ENCODE measurements at regions not wholly inside any gene's neighbourhood (a gene's known extent, or its start where the extent isn't known, plus 50 kb on each side); places are given as distances from the start of the nearest gene placed in this dataset.

DNA sequence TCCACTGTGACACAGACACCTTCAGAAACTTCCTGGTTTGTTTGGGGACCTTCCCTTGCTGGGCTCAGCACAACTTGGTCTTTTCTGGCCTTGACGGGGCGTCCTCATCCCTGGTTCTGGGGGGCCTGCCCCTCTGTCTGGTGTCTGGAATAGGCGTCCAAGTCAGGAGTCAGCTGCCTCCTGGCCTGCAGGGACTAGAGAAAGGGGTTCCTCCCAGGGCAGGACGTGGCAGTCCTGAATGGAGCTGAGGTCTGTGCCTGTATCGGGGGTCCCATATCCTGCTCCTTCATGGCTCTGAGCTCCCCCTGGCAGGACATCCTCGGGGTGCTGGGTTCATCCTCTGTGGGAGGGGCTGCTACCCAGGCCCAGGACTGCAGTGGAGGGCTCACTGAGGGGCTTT lies 384.0 kb downstream of the TMEM121 start:
- no peak for TF ChIP-seq POLR2AphosphoS5 (IDR thresholded peaks at IDR 0.05; ENCODE audit: low read depth, low read length)
- no peak for TF ChIP-seq POLR2A (IDR thresholded peaks at IDR 0.05; ENCODE audit: low read depth, low read length)
- no peak for TF ChIP-seq TAF1 (IDR thresholded peaks at IDR 0.05; ENCODE audit: borderline replicate concordance, low read depth, low read length)
